GM12872 (cell line): ENCODE measurements at regions not wholly inside any gene's neighbourhood (a gene's known extent, or its start where the extent isn't known, plus 50 kb on each side); places are given as distances from the start of the nearest gene placed in this dataset.

Experiments
- CTCF ChIP-seq: IDR thresholded peaks from 3 replicates; pipeline ENCODE4 v1.5.1; 2011; ENCODE audit warnings: low read depth, mild to moderate bottlenecking, low read length, moderate library complexity; ENCODE audit not compliant: insufficient read depth

- TF ChIP-seq CTCF, result no peak
Measured at GRCh38 chr2:146979746-146980145, 865.1 kb upstream of the ACVR2A start.

- TF ChIP-seq CTCF, result no peak
Measured at GRCh38 chr2:146978577-146979555, 866.0 kb upstream of the ACVR2A start.

- TF ChIP-seq CTCF, result no peak
Measured at GRCh38 chr2:146964494-146964893, 880.3 kb upstream of the ACVR2A start.

- TF ChIP-seq CTCF, result no peak
Measured at GRCh38 chr2:146954544-146954943, 890.3 kb upstream of the ACVR2A start.

- TF ChIP-seq CTCF, result no peak
Measured at GRCh38 chr2:146952696-146953095, 892.1 kb upstream of the ACVR2A start.

- TF ChIP-seq CTCF, result no peak
Measured at GRCh38 chr2:146950911-146951310, 893.9 kb upstream of the ACVR2A start.

GRCh38 chr2:146950361-146950760 lies 894.5 kb upstream of the ACVR2A start:
- TF ChIP-seq CTCF, result no peak
